H1 (cell line): ENCODE measurements at regions not wholly inside any gene's neighbourhood (a gene's known extent, or its start where the extent isn't known, plus 50 kb on each side); places are given as distances from the start of the nearest gene placed in this dataset.
A peak's percentile ranks its signal among the peaks of the same experiment; 100 is the strongest.

ENCODE experiments used
- CBX5 ChIP-seq: fragments of 300-800, 300-1000 bp; sonication (generic); IDR thresholded peaks from 2 replicates; pipeline ENCODE4 v1.7.1; 2016; ENCODE audit warnings: antibody characterized with exemption, low read length, low read depth
- CHD2 ChIP-seq: IDR thresholded peaks from 2 replicates; pipeline ENCODE4 v1.6.1; 2012; ENCODE audit warnings: low read length, improper control_type of control experiment
- CTCF ChIP-seq, 3 experiments: IDR thresholded peaks; 1 replicate in 2 of 3; 2 replicates in 1 of 3; pipeline versions ENCODE4 v1.5.1 to v1.6.1; 2011; ENCODE audit warnings: low read length in 3 of 3, mild to moderate bottlenecking in 3 of 3, inconsistent platforms in 2 of 3, low read depth in 1 of 3, moderate library complexity in 1 of 3; ENCODE audit not compliant: insufficient read depth in 1 of 3; ENCODE audit errors: control extremely low read depth in 1 of 3
- EP300 ChIP-seq, 2 experiments: IDR thresholded peaks; 1 replicate in 1 of 2; 2 replicates in 1 of 2; pipeline ENCODE4 v1.6.1; 2011 to 2012; ENCODE audit warnings: low read depth in 2 of 2, low read length in 2 of 2, mild to moderate bottlenecking in 2 of 2, borderline replicate concordance in 1 of 2, inconsistent platforms in 1 of 2, moderate library complexity in 1 of 2
- FOSL1 ChIP-seq: IDR thresholded peaks from 2 replicates; pipeline ENCODE4 v1.6.1; 2011; ENCODE audit warnings: mild to moderate bottlenecking, low read depth, low read length, moderate library complexity; ENCODE audit not compliant: insufficient read depth
- HDAC2 ChIP-seq, 2 experiments: fragments of 300-600 bp in 1 of 2; sonication (generic) in 1 of 2; IDR thresholded peaks; 2 replicates each; pipeline ENCODE4 v1.6.1; 2011 to 2012; ENCODE audit warnings: low read depth in 2 of 2, low read length in 2 of 2, mild to moderate bottlenecking in 2 of 2, moderate library complexity in 2 of 2, borderline replicate concordance in 1 of 2, inconsistent platforms in 1 of 2
- JUND ChIP-seq: IDR thresholded peaks from 2 replicates; pipeline ENCODE4 v1.6.1; 2011; ENCODE audit warnings: mild to moderate bottlenecking, improper control_type of control experiment, low read length
- POLR2A ChIP-seq, 2 experiments: IDR thresholded peaks; 1 replicate in 1 of 2; 2 replicates in 1 of 2; pipeline ENCODE4 v1.6.1; 2011; ENCODE audit warnings: low read depth in 2 of 2, low read length in 2 of 2, mild to moderate bottlenecking in 2 of 2; ENCODE audit errors: control extremely low read depth in 1 of 2
- POU5F1 ChIP-seq: IDR thresholded peaks from 2 replicates; pipeline ENCODE4 v1.6.1; 2011; ENCODE audit warnings: low read depth, mild to moderate bottlenecking, low read length, moderate library complexity
- RFX5 ChIP-seq: IDR thresholded peaks from 2 replicates; pipeline ENCODE4 v1.6.1; 2011; ENCODE audit warnings: low read depth, low read length, improper control_type of control experiment, borderline replicate concordance
- SP1 ChIP-seq: IDR thresholded peaks from 2 replicates; pipeline ENCODE4 v1.6.1; 2011; ENCODE audit warnings: low read depth, low read length
- SP4 ChIP-seq: IDR thresholded peaks from 2 replicates; pipeline ENCODE4 v1.6.1; 2012; ENCODE audit warnings: low read length, inconsistent platforms
- TAF1 ChIP-seq: IDR thresholded peaks from 2 replicates; pipeline ENCODE4 v1.6.1; 2011; ENCODE audit warnings: mild to moderate bottlenecking, low read depth, low read length

GRCh38 chr11:21775911-21776310, 417.0 kb upstream of the ANO5 start:
- TF ChIP-seq POLR2A (IDR thresholded peaks at IDR 0.05; ENCODE audit: control extremely low read depth in 1 of 2, low read depth in 2 of 2, low read length in 2 of 2): no peak
- TF ChIP-seq CTCF (IDR thresholded peaks at IDR 0.05; ENCODE audit: control extremely low read depth in 1 of 3, insufficient read depth in 1 of 3, low read depth in 1 of 3, low read length in 3 of 3): peak in 1 of 3 experiments; percentile 10; a peak in 1 of 4 replicates
- TF ChIP-seq SP1: no peak
- TF ChIP-seq RFX5: no peak
- TF ChIP-seq SP4: no peak
- no peak for TF ChIP-seq FOSL1
- no peak for TF ChIP-seq CBX5
- TF ChIP-seq CHD2: no peak
- no peak for TF ChIP-seq EP300 (IDR thresholded peaks at IDR 0.05; ENCODE audit: borderline replicate concordance in 1 of 2, low read depth in 2 of 2, low read length in 2 of 2)
- TF ChIP-seq TAF1: no peak
- no peak for TF ChIP-seq POU5F1
- TF ChIP-seq HDAC2 (IDR thresholded peaks at IDR 0.05; ENCODE audit: borderline replicate concordance in 1 of 2, low read depth in 2 of 2, low read length in 2 of 2): no peak
- TF ChIP-seq JUND: no peak
